SIG-M5 treated with dmso at 0.1 percent for 504 hours (cell line): ENCODE measurements at regions not wholly inside any gene's neighbourhood (a gene's known extent, or its start where the extent isn't known, plus 50 kb on each side); places are given as distances from the start of the nearest gene placed in this dataset.

Experiments used
- DNase-seq: peaks from one replicate; lab custom pipeline; 2025; ENCODE audit not compliant: unreplicated experiment; lab: John Stamatoyannopoulos, UW

DNA sequence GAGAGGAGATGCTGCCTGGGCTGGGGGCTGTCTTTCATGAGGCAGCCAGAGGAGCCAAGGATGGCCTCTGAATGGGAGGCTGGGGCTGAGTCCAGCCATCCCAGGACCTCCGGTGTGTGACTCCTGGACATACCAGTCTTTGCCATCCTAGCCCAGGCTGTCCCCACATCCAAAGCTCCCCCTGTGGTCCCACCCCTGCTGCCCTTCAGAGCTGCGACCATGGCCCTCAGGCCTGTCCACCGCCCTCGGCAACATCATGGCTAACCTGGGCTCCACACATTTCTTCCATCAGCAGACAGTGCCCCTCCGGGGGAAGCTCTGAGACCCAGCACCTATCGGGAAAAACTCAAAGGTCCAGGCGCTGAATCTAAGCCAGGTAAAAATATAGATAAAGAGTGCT lies 324.4 kb downstream of the MN1 start:
- no peak for DNase-seq

DNA sequence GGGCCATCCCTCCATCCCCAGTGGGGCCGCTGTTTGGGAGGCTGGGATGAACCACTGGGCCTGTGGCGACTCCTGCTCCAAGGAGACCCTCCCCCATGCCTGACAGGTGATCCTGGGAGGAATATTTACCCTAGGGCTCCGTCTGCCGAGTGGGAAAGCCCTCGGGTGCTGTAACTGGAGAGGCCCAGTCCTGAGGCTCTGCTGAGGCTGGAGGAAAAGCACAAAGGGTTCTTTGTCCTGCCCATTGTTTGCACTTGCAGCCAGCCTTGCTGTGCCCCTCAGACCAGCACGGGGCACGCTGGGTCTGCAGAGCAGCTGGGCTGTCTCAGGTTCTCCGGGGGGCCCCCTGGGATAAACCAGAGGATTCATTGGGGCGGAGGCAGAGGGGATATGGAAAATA lies 321.1 kb downstream of the MN1 start:
- DNase-seq, result no peak

DNA sequence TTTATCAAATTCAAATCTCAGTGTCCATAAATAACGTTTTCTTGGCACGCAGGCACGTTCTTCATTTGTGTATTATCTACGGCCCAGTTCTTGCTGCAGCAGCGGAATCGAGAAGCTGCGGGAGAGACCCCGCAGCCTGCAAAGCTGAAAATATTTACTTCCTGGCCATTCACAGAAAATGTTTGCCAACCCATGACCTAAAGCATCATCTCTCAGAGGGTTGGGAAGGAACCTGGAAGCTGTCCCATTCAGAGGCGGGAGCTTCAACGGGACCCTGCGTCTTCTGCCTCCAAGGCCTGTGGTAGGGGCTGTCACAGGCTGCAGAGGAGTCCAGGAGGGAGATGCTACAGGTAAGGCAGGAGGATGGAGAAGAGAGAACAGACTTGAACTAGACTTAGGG lies 319.2 kb downstream of the MN1 start:
- DNase-seq, result no peak

DNA sequence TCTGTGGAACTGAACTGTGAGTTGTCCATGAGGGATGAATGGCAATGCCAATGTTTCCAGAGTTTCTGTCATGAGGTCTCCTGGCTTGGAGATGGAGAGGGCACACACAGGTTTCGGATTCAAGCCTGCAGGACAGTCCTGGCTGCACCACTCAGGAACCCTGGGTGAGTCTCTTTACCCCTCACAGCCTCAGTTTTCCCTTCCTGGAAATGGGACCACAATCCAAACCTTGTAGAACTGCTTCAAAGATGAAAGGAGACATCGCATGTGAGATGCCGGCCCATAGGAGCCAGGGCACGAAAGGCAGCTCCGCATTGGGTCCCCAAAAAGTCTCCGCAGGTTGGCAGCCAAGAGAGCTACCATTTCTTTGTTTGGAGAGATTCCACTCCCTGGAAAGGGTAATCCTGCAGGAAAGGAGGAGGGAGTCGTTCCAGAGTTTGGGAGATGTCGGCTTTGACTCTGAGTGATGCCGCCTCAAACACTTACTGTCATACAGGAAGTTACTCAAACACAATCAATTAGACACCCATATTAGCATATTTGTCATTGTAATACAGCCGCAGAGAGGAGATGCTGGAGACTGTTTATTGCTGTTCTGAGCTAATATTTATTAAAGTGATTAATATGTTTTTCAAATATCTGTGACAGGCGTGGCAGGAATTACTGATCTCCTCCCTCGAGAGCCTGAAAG lies 318.3 kb downstream of the MN1 start:
- no peak for DNase-seq

DNA sequence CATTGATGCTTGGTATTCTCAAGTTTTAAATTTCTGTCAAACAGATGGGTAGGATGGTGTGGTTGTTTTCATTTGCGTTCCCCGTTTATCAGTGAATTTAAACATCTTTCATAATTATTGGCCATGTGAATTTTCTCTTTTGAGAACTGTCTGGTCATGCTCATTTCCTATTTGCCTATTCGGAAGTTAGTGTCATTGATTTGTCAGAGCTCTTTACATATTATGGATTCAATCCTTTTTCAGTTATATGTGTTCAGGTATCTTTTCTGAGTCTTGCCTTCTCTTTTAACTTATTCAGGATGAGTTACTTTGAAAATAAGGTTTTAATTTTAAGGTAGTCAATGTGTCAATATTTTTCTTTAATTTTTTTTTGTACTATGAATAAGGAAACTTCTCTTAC lies 315.7 kb downstream of the MN1 start:
- no peak for DNase-seq

DNA sequence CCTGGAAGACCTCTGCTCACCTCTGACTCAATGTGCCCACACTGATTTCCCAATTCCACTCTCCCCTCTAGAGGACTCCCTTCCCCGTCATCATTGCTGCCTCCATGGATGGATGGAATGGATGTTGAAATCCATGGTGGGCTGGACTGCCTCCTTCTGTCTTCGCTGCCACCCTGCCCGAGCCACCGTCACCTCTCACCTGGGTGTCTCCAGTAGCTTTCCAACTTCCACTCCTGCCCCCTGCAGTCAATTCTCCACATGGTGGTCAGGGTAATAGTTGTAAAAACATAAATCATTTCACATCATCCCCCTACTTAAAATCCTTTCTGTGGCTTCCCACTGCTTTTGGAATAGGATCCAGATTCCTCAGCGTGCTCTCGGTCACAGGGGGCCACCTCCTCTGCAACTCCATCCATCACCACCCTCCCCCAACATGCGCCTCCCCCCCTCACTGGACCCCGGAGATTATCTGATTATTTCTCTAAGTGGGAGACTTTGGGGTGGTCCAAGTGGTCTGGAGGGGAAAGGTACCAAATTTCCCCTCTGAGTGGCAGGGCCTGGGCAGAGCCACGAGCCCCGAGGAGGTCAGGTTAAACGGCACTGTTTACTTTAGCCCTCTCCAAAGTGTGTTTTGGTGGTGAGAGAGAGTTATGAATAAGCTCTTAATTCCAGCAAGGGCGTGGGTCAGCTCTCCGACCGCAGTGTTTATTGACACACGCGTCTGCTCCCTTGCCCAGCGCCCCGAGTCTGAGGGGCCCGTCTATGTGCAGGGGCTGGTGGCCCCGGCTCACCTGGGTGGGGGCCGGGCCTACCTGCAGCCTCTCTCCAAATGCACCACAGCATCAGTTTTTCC lies 313.7 kb downstream of the MN1 start:
- no peak for DNase-seq

DNA sequence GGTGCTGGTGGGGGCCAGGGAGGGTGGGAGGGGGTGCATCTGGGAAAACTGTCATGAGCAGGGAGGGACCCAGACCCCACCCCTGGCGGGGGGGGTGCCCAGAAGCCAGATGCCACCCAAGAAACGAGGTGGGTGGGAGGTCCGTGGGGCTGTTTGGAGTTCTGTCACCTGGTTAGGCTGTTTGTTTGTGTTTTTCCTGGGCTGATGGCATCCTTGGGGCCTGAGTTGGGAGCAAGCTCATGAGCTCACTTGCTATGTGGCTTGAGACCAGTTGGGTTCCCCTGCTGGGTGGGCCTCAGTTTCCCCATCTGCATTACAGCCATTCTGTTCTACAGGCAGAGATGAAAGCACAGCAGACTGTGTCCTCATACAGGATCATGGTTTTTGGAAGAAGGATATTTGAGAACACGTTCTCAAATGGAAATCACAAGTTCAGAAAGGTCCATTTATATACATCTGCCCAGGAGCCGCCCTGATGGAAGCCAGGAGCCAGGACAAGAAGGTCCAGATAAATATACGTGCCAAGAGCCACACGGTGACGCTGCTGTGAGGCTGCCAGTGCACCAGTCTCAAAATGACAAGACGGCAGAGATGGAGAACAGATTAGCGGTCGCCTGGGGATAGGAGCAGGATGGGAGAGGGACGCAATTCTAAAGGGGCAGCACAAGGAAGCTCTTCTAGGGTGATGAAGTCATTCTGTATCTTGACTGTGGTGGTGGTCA lies 312.9 kb downstream of the MN1 start:
- no peak for DNase-seq

DNA sequence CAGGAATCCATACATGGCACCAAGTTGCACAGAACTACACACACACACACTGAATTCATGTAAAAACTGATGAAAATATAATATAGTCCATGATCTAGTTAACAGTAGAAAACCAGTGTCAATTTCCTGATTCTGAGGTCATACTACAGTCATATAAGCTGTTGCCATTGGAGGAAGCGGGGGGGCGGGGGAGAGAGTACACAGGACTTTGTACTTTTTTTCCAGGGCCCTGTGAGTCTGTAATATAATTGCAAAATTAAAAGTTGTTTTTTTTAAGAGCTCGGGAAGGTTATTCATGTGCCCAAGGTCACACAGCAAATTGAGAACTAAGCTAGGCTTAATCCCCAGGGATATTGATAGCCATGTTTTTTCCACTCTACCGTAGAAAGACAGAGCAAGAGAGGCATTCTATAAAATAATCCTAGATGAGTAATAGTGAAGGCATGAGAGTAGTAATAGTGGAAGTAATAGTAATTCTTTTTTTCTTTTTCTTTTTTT lies 312.3 kb downstream of the MN1 start:
- DNase-seq, result no peak

DNA sequence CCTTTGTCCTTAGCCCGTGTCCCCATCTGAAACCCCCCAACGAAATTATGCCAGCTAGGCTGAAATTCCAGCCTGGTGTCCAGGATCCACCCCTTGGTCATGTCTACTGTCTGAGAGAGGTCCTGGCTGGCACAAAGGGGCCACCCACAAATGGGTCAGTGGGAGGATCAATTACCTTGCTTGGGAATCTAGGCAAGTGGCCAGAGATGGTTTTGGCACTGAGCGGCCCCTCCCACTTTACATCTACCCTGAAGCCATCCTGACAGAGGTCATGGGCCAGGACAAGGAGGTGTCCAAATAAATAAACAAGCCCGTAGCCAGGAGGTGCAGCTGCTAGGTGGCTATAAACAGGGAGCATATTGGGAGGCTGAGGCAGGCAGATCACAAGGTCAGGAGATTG lies 311.5 kb downstream of the MN1 start:
- no peak for DNase-seq

DNA sequence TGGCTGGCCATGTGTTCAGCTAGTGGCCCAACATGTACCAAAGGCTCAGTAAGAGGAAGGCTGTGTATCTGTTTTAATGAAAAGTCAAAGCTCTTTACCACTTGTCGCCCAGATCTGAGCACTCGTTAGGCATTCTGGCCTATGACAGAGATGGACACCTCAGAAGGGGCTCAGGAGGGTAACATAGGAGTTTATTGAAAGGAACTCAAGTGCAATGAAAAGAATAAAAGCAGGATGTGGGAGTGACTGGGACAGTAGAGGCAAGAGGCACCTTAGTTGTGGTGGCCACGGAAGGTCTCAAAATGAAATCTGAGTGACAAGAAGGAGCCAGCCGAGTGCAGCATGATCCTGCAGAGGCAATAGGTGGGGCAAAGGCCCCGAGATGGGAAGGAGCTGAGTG lies 309.7 kb downstream of the MN1 start:
- no peak for DNase-seq

DNA sequence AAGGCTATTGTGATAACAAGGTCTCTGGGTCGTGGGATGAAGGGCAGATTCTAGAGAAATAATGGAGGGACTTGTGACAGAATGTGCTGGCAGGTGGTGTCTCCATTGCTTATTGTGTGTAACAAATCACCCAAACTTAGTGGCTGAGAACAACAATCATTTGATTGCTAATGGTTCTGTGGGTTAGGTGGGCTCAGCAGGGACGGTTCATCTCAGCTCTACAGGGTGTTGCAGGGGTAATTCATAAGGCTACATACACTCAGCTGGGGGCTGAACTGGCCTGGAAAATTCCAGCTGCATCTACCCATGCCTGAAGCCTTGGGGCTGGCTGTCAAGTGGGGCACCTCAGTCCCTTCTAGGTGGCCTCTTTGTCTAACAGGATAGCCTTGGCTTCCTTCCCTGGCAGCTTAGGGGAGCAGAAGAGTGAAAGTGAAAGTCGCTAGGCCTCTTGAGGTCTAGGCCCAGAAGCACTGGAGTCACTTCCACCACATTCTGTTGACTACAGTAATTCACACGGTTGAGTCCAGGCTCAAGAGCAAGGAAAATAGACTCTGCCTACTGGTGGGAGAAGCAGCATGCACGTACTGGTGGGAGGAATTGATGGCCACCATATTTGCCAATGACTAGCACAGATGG lies 308.9 kb downstream of the MN1 start:
- DNase-seq, result no peak

DNA sequence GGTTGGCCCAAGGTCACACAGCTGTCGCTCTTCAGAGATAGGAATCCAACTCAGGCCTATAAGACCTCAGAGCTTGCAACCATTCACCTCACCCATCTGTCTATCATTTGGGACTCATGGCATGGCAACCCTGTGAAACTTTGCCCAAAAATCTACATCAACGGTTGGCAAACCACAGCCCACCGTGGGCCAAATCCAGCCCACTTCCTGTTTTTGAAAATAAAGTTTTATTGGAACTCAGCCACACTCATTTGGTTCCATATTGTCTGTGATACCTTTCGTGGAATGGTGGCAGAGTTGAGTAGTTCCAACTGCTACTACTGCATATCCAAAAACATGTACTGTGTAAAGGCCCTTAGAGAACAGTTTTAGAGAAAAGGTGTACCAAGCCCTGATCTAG lies 307.8 kb downstream of the MN1 start:
- DNase-seq, result no peak

DNA sequence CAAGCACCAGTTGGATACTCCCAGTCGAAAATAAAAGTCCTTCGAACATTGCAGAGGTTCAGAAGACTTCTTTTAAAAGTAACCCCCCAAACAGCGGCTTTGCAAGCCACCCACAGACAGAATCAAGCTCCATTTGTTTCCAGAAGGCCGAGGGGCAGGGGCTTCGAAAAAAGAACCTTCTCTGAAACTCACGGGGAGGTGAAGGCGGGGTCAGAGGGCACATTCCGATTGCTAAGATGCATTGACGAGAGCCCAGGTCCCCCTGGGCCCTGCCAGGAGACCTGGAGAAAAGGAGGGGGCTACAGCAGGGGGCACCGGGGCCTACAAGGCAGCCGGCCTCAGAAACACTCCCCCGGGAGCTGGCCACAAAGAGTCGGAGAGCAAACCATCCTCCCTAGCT lies 306.8 kb downstream of the MN1 start:
- DNase-seq, result no peak

DNA sequence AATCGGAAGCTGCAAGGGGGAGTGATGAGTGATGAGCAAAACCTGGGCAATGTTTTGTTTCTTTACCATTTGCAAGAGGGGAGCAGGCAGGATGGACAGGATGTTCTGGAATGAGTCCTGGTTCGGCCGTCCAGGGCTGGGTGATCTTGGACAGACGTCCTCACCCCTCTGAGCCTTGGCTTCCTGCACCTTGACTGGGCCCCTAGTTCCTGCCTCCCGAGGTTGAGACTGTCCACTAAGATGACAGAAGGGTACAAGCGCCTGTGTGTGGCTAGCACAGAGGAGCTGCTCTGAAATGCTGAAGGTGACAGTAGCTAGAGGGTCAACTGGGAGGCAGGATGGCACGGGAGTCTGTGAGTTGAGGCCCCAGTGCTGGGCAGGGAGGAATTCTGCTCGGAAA lies 306.2 kb downstream of the MN1 start:
- DNase-seq, result no peak

DNA sequence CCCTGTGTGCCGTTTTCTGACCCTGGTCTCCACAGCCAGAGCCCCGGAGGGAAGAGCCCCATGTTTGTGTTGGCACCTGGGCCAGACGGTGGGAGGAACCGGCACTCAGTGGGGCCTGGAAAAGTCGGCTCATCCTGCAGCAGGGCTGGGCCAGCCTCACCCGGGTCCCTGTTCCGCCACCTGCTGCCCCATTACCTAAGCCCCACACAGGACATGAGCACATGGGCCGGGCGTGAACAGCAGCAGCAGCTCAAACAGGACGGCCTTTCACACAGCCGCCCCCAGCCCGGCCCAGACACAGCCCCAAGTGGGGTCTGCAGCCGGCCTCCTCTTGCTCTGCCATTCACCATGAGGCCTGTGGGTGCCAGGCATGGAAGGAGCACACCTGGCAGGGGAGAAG lies 302.4 kb downstream of the MN1 start:
- no peak for DNase-seq

DNA sequence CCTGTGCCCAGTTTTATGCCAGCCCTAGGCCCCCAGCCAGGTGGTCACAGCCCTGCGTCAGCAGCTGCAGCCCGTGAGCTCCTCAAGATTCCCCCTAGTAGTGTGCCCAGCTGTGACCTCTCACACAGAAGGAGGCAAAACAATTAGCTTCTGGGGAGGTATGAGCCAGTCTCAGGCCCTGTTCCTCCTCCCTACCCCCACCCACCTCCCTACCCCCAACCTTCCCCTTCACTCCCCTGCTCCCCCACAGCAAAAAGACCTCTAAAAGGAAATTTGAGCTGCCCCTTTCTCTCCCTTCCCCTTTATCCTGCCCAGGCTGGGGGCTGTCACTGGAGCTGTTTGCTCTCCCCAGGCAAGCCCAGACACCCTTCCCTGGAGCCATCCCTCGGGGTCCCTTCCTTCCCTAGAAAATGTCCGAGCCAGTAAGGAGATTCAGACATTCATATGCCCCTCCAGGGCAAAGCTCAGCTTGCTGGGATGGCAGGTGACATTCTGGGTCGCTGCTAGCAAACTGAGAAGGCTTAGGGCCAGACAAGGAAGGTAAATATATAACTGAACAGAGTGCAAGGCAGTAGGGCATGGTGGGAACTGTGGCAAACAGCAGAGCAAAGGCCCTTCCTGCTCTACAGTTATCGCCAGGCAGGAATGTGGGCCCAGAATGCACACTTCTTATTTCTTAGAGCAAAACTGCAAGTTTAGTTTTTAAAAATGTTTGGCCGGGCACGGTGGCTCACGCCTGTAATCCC lies 300.2 kb downstream of the MN1 start:
- DNase-seq, result no peak

DNA sequence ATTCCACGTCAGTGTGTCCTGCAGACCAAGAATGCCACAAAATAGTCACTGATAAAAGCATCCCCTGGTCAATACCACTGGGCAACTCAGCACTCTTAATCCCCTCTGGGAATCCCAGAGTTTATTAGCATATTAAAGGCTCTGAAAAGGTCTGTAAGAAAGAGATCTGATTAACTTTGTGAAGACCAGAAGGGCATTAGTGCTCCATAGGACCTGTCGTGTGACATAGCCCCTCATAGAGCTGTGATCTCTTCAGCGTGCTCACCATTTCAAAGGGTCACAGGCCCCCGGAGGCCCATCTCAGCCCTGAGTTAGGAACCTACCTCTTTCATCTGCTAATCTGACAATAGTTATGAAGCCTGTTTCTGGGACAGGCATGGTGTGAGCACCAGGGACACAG lies 299.2 kb downstream of the MN1 start:
- DNase-seq, result no peak

DNA sequence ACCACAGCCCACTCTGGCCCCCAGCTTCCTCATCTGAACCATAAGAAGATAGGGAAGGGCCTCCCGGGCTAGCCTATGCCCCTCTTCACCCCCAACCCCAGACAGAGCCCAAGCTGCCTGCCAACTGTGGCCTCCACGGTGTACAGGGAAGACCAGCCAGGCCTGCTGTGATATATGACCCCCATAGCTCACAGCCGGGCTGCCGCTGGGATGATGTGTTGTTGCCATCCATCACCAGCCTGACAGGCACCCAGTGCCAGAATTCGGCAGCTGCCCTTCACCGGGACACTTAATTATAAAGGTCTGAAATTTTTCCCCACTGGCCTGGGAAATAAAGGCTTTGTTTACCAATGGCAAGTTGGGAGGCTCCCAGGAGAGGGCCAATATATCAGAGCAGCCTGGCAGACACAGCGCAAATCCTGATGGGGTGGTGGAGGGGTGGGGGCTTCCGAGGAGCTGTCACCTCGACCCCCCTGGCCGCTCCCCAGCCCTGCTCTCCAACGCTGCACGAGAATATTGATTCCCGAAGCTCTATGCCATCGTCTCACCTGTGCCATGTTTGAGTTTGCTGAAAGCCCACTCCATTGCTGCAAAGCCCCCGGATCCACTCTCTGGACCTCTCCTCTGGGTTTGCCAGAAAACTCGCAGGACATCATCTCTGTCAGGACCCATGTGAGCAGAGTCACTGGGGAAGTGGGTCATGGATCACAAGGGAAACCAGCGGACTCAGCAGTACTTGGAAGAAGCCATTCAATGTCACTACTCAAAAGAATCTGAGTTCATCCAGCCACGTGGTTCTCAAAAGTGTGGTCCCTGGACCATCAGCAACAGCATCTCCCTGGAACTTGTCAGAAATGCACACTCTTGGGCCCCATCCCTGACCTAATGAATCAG lies 296.9 kb downstream of the MN1 start:
- no peak for DNase-seq

DNA sequence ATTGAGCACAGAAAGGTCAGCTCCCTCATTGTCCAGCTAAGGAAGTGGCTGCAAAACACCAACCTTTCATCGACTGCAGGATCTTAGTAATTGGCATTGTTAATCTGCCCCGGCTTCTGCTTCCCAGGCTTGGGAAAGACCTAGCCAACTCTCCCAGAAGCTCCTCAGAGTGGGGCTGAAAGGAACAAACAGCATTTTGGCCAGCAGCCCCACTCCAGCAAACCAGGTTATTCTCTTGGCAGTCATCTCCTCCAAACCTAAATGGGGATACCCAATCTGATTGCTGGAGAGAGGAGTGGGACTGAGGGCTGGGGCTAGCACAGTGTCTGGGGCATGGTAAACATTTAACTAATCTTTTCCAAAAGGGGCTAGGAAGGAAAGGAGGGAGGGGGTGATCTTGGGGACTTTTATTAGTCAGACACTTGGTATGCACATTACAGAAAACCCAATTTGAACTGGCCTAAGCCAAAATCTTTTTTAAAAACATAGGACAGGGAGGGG lies 294.4 kb downstream of the MN1 start:
- no peak for DNase-seq
